ENCODE measurements at regions not wholly inside any gene's neighbourhood (a gene's known extent, or its start where the extent isn't known, plus 50 kb on each side); places are given as distances from the start of the nearest gene placed in this dataset.

DNA sequence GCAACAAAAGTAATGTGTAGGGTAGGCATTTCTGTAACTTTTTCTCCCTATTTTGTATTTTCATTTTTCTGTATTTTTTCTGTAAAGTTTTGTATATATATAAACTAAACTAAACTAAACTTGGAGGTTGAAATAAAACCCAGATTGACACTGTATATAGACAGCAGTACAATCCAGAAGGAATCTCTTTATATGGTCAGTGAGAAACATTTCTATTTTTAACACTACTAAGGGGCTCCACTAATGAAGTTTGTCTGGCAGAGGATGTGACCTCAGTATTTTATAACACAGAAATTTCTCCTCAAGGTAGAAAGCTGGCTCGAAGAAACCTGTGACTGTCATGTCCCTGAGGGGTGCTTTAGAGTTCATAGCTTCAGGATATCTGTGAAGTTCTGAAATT is 959.2 kb downstream of the ADGRL3 start:
- DNase-seq (ENCODE audit: low spot score): no peak

DNA sequence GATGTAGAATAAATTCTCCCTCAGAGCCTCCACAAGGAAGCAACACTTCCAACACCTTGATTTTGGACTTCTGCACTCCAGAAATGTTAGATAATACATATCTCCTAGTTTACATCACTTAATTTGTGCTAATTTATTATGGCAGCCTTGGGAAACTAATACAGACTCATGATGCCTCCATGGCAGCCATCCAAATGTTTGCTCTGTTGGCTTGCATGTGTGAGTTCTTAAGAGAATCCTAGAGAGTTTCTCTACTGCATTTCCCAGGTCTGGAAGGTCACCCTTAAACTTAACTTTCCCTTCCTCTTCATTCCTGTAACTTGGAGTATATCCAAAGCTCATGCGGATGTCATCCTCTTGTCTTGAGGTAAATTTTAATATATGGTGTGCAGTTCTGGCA is 956.1 kb downstream of the ADGRL3 start:
- DNase-seq (ENCODE audit: low spot score): no peak

DNA sequence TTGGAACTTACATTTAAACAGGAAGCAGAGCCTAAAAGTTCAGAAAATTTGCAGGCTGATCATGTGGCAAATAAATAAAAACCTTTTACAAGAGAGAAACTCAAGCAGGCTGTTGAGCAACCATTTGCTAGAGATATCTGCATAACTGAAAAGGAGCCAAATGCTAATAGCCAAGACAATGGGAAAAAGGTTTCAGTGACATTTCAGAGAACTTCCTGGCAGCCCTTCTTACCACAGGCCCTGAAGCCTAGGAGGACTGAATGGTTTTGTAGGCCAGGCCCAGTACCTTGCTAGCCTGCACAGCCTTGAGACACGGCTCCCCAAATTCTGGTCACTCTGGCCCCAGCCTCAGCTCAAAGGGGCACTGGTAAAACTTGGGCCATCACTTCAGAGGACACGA is 945.1 kb downstream of the ADGRL3 start:
- DNase-seq (ENCODE audit: low spot score): no peak

DNA sequence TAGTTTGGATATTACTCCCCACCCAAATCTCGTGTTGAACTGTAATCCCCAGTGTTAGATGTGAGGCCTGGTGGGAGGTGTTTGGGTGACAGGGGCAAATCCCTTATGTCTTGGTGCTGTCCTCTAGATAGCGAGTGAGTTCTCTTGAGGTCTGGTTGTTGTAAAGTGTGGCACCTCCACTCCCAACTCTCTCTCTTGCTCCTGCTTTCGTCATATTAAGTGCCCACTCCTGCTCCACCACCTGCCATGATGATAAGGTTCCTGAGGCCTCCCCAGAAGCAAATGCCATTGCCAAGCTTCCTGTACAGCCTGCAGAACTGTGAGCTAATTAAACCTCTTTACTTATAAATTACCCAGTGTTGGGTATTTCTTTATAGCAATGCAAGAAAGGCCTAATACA is 944.3 kb downstream of the ADGRL3 start:
- DNase-seq (ENCODE audit: low spot score): no peak

DNA sequence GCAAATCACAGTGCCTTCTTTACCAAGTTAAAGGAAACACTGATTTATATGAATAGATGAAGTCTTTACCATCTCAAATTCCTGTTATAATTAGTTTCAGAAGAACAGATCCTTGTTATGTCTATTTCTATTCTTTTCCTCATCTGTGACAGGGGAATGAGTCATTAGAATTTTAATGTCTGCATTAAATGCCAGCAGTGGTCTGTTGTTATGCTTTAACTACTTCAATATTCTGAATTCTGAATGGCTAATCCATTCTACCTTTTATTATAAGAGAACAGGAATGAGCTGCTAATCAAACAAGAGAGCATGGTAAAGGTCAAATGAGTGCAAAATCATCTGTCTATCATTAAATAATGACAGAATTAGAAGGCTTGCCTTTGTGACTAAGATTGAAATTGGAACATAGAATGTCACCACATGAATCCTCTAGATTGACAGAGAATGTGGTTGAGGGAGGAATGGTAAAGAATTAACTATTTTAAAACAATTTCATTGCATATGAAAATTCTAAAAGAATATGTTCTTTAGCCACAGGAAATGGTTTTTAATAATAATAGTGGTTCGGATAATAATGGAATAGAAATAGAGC is 935.5 kb downstream of the ADGRL3 start:
- DNase-seq (ENCODE audit: low spot score): no peak

DNA sequence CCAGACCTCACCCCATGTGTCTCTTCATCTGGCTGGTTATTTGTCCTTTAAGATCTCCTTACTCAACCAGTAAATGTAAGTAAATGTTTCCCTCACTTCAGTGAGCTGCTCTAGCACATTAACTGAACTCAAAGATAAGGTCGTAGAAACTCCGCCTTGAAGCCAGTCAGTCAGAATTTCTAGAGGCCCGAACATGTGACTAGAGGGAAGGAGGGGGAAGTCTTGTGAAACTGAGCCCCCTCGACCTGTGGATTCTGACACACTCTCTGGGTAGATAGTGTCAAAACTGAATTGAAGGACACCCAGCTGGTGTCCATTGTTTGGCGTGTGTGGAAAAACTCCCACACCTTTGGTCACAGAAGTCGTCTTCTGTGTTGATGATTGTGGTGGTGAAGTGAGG is 933.9 kb downstream of the ADGRL3 start:
- no peak for DNase-seq (ENCODE audit: low spot score)

DNA sequence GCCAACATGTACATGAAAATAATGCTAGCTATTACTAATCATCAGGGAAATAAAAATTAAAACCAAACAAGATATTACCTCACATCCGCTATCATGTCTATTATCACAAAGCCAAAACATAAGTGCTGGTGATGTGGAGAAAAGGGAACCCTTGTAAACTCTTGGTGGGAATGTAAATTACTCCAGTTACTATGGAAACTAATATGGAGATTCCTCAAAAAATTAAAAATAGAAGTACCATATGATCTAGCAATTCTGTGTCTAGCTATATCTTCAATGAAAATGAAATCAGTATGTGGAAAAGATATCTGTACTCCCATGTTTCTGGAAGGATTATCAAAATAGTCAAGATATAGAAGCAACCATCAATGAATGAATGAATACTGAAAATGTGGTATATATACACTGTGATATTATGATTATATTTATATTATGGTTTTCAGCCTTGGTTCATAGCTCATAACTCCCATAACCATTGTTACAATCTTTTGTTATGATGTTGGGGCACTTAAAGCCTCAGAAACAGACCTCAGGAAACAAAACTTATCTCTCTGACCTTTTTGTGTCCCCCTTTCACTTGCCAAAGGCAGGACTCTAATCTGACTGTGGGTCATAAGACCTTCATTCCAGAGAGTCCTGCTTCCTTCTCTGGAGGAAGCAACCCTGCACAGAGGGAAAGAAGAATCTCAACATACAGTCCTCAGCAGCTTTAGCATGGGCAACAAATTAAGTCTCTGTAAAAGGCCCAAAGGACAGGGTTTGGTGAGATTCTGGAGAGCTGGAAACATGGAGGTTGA is 933.2 kb downstream of the ADGRL3 start:
- DNase-seq (ENCODE audit: low spot score): no peak

DNA sequence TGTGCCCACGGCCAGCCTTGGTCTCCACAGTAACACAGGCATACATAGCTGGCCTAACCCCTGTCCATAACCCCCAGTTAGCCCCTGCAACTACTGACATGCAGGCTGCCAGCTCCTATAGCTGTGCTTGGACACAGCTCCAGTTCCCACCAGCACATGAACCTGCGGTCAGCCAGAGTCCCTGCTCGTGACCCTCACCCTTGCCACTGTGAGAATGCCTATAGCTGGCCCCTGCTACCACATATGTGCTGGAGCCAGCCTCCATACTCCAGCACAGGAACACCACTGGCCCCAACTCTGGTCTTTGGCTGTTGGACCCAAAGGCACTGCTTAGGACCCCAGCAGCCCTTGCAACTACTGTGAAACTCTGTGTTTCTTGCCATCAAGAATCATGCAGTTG is 930.9 kb downstream of the ADGRL3 start:
- DNase-seq (ENCODE audit: low spot score): no peak

DNA sequence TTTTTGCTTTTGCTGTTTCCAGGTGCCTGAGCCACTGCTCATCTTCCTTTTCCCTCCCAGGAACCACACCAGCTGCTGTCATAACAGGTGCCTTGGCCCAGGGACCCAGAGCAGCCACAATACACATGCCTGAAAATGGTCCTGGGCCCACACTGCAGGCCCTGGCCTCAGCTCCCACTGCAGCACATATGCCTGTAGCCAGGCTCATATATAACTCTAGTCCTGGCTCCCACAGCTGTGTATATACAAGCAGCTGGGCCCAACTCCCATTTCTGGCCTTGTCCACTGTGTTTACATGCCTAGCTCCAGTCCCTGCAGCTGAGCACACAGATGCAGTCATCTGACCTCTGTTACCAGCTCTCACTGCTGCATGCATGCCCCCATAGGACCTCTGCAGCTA is 930.5 kb downstream of the ADGRL3 start:
- DNase-seq (ENCODE audit: low spot score): no peak

DNA sequence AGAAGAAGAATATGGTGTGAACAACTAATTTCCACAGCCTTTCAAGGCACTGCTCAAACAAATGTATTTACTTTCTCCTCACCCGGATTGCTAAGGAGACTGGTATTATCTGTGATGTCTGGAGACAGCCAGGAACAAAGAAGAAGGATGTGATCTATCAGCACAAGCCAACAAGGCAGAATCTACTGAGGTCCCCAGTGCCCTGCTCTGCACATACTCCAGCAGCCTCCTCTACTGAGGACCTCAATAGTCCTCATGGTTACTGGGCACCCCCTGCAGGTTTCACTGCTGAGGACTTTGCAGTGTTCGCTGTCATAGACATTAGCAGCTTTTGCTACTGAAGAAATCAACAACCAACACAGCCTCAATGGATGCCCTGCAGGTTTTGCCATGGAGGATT is 930.1 kb downstream of the ADGRL3 start:
- DNase-seq (ENCODE audit: low spot score): no peak

Measured in activated CD4-positive, alpha-beta T cell treated with anti-CD3 and anti-CD28 coated beads, Interleukin-2, Interleukin-4, amounts not matched to agents 100 ng/mL and 50 ng/mL, durations not matched to agents 16 hours and 8 hours (primary cell).